ENCODE measurements at regions not wholly inside any gene's neighbourhood (a gene's known extent, or its start where the extent isn't known, plus 50 kb on each side); places are given as distances from the start of the nearest gene placed in this dataset.

DNA sequence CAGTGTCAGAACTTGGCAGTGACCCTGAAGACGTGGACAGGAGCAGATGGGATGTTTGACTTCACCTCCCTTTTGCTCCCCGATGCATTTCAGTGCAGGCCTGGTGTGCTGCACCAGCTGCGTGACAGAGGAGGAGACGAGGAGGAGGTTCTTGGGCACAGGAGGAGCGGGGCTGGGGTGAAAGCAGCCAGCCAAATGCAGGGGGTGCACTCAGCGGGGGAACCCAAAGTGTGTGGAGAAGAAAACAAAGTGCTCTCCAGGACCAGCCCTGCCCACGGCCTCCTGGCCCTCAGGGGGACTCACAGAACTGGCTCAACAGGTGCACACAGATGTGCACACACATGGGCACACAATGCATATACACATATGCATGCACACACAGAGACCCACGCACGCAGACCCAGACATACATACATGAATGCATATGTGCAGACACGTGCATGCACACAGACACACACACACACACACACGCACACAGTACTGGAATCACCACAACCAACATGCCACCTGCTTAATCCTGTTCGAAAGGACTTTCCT is 91.7 kb upstream of the SFSWAP start:
- TF ChIP-seq FOXM1 (IDR thresholded peaks at IDR 0.05; ENCODE audit: borderline replicate concordance) (no peak), FOXK2 (IDR thresholded peaks at IDR 0.05) (no peak), SP1 (IDR thresholded peaks at IDR 0.05) (no peak), BHLHE40 (IDR thresholded peaks at IDR 0.05; ENCODE audit: borderline replicate concordance) (no peak), SUZ12 (IDR thresholded peaks at IDR 0.05) (no peak), ARNT (IDR thresholded peaks at IDR 0.05) (no peak), ELF4 (IDR thresholded peaks at IDR 0.05) (no peak), HDGF (IDR thresholded peaks at IDR 0.05; ENCODE audit: borderline replicate concordance) (no peak), TARDBP (IDR thresholded peaks at IDR 0.05) (no peak), CTBP1 (IDR thresholded peaks at IDR 0.05; ENCODE audit: borderline replicate concordance) (no peak)
- TF ChIP-seq, protein P1, sequence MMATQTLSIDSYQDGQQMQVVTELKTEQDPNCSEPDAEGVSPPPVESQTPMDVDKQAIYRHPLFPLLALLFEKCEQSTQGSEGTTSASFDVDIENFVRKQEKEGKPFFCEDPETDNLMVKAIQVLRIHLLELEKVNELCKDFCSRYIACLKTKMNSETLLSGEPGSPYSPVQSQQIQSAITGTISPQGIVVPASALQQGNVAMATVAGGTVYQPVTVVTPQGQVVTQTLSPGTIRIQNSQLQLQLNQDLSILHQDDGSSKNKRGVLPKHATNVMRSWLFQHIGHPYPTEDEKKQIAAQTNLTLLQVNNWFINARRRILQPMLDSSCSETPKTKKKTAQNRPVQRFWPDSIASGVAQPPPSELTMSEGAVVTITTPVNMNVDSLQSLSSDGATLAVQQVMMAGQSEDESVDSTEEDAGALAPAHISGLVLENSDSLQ (IDR thresholded peaks at IDR 0.05) = no peak
